Activated naive CD4-positive, alpha-beta T cell treated with anti-CD3 and anti-CD28 coated beads, Interleukin-2, amount 50 U/mL, for 72 hours (primary cell): ENCODE measurements at regions not wholly inside any gene's neighbourhood (a gene's known extent, or its start where the extent isn't known, plus 50 kb on each side); places are given as distances from the start of the nearest gene placed in this dataset.
A peak's percentile ranks its signal among the peaks of the same experiment; 100 is the strongest.
"Not testable (repeated sequence)": the region's sequence is repeated elsewhere in the genome, so short reads cannot be mapped to it uniquely, and the experiment has no call there.

ENCODE experiments used
- ATAC-seq, 2 donors: fragments of 150-1000 bp; cut with Tn5 transposase; 2 replicates each; pipeline ENCODE4 v1.10.0; 2021; ENCODE audit warnings: mild to moderate bottlenecking in 2 of 2, moderate library complexity in 2 of 2
- DNase-seq, 2 donors: peaks; one replicate each; pipeline ENCODE4 v3.0.0; 2021 to 2022; ENCODE audit warnings: low spot score in 2 of 2
- H3K27ac Mint-ChIP-seq, 2 donors: one replicate each; pipeline ENCODE4 v1.8.0; 2022; ENCODE audit warnings: mild to moderate bottlenecking in 2 of 2, mixed read lengths in 2 of 2
- H3K36me3 Mint-ChIP-seq, 2 donors: one replicate each; pipeline ENCODE4 v1.8.0; 2022; ENCODE audit warnings: mixed read lengths in 2 of 2
- H3K9me3 Mint-ChIP-seq, 2 donors: one replicate each; pipeline ENCODE4 v1.8.0; 2022; ENCODE audit warnings: mixed read lengths in 2 of 2

DNA sequence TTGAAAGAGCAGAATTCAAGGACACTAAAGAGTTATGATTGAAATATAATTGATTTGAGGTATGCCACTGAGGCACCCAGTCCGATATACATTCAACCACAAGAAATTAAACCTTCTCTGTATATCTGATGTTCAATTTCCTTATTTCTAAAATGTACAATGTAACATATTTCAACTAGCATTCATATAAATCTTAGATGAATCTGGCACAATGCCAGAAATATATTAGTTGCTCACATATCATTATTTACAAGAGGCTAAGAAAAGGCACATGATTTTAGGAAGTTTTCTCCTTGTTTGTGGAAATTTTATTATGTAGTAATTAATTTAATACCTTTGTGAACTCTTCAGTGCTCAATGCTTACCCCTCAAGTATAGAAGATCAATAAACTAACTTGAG lies 532.3 kb downstream of the KCNA4 start:
- H3K36me3 Mint-ChIP-seq = no peaks in the 10 kb centered on the region
- ATAC-seq (no peak), DNase-seq (no peak)
- no peak overlapping the region for H3K27ac Mint-ChIP-seq
- peaks cover 3 to 6% of the 10 kb centered on the region in 2 donors for H3K9me3 Mint-ChIP-seq

DNA sequence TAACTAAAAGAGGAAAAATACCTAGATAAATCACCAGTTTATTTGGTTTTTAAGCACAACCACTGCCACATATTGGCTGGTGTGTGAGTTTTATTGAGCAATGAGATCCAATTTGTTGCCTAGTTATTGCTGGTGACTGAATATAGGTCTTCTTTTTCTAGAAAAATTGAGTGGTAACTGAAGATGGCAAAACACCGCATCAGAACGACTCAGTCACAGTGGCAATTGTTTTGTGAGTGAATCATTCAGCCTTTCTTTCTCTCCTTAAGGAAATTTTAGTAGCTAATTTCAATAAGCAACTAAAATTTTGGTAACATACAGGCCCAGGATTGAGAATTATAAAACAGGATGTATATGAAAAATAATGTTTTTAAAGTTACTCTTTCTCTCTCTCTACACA lies 533.0 kb downstream of the KCNA4 start:
- Mint-ChIP-seq H3K9me3 (peaks cover 3 to 5% of the 10 kb centered on the region in 2 donors), H3K36me3 (no peaks in the 10 kb centered on the region), H3K27ac (no peak overlapping the region)
- DNase-seq (no peak), ATAC-seq (no peak)

DNA sequence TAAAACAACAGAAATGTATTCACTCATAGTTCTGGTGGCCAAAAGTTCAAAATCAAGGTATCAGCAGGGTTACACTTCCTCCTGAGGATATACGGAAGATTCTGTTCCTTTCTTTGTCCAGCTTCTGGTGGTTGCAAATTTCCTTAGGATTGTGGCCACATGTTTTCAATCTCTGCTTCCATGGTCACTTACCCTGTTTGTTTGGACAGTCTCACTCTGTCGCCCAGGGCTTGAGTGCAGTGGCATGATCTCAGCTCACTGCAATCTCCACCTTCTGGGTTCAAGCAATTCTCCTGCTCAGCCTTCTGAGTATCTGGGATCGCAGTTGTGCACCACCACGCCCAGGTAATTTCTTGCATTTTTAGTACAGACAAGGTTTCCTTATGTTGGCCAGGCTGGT lies 534.3 kb downstream of the KCNA4 start:
- H3K27ac Mint-ChIP-seq = no peak overlapping the region
- no peaks in the 10 kb centered on the region for H3K36me3 Mint-ChIP-seq
- H3K9me3 Mint-ChIP-seq = peaks cover 7 to 8% of the 10 kb centered on the region in 2 donors
- ATAC-seq (no peak), DNase-seq (no peak)

DNA sequence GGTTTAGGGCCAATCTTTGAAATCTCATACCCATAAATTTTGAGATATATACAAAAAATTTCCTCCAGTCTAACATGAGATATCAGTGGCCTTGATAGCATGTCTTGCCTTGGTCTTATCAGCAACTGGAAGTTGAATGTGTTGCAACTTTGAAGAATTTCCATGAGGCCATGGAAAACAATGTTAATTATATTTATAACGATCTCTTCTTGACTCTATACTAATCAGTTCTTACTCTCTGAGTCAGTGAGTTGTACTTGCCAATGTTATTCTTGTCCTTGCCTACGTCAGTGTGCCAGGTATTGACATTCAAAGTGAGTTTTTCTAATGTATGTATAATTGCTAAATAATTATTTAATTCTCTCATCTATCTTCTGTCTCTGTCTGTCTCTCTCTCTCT lies 535.1 kb downstream of the KCNA4 start:
- Mint-ChIP-seq H3K9me3 (peaks cover 7 to 12% of the 10 kb centered on the region in 2 donors), H3K36me3 (no peaks in the 10 kb centered on the region), H3K27ac (no peak overlapping the region)
- ATAC-seq = no peak
- DNase-seq = no peak

DNA sequence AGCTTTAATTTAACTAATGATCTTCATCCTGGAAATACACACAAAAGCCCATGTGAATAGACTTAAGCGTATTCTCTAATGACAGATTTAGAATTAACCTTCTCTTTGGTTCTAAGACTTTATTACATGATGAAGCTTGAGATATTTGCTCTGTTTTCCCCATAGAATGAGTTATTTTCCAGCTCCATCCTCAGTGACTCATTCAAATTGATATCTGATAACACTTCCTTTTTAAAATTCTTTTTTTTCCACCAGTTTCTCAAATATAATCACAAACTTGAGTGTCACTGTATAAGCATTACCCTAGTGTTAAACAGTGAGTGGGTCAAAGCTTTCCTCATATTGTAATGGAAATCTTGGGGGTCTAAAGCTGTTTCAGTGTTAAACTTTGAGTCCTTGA lies 535.8 kb downstream of the KCNA4 start:
- Mint-ChIP-seq H3K27ac (no peak overlapping the region), H3K9me3 (peaks cover 7 to 12% of the 10 kb centered on the region in 2 donors), H3K36me3 (no peaks in the 10 kb centered on the region)
- DNase-seq = no peak
- ATAC-seq = no peak

DNA sequence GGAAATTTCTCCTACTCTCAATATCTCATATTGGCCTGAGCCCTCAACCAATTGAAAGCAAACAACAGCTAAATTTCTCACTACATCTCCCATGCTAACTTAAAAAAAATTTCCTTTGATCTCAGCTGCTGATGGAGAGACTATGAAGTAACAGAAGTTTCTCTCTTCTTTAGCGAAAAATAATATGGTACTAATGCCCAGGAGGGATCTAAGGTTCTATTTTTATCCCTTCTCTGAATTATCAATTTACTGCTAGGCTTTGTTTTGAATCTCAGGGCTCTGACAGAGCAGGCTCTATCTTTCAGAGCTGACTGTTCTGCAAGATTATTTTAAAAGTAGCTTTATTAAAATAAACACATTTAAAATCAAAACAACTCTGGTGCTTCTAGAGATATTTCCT lies 558.6 kb downstream of the KCNA4 start:
- Mint-ChIP-seq H3K36me3 (no peaks in the 10 kb centered on the region), H3K27ac (no peak overlapping the region), H3K9me3 (peaks cover 19 to 20% of the 10 kb centered on the region in 2 donors)
- DNase-seq (no peak), ATAC-seq (no peak)

DNA sequence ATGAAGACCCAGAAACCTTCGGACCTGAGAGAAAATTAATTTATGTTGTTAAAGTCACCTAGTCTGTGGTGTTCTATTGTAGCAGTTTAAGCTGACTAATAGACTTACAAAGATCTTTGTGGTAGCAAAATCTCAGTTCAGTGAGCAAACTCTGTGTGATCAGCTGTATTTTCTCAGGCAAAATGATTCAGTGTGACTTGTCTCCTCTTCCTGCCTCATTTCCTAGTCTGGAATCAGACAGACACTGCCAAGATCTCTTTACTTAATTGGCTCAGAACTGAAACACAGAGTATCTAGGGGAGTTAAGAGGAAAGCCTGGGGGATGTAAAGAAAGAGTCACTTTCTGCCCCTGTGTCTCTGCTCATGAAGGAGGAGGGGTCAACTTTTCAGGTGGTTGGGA lies 564.7 kb downstream of the KCNA4 start:
- H3K27ac Mint-ChIP-seq = no peak overlapping the region
- H3K9me3 Mint-ChIP-seq = peaks cover 10 to 14% of the 10 kb centered on the region in 2 donors
- DNase-seq = no peak
- no peaks in the 10 kb centered on the region for H3K36me3 Mint-ChIP-seq
- no peak for ATAC-seq

DNA sequence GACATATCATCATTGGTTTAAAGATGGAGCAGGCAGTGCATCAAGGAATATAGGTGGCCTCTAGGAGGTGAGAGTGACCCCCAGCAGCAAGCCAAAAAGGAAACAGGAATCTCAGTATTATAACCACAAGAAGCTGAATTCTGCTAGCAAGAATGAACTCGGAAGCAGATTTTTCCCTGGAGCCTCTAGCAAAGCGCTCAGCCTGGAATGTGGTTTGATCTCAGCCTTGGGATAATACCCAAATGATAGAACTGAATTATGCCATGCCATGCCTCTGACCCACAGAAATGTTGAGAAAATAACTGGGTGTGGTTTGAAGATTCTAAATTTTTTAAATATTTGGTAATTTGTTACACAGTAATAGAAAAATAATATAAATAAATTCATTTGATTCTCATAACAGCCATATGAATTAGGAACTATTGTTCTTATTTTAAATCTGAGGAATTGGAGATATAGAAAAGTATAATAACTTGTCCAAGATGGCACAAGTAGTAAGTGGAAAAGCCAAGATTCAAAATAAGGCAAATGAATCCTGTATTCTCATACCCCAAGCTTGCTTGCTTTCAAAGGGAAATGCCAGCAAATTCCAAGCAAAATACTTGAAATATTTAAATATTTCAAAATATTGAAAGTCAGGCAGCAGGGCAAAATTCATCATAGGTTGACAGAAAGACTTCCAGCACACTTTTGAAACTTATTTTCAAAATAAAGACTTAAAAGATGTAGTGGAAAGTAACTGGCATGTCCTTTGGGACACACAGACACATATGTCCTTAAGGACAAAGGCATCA lies 567.4 kb downstream of the KCNA4 start:
- no peak overlapping the region for H3K27ac Mint-ChIP-seq
- no peaks in the 10 kb centered on the region for H3K36me3 Mint-ChIP-seq
- ATAC-seq (no peak), DNase-seq (no peak)
- peaks cover 7 to 15% of the 10 kb centered on the region in 2 donors for H3K9me3 Mint-ChIP-seq

DNA sequence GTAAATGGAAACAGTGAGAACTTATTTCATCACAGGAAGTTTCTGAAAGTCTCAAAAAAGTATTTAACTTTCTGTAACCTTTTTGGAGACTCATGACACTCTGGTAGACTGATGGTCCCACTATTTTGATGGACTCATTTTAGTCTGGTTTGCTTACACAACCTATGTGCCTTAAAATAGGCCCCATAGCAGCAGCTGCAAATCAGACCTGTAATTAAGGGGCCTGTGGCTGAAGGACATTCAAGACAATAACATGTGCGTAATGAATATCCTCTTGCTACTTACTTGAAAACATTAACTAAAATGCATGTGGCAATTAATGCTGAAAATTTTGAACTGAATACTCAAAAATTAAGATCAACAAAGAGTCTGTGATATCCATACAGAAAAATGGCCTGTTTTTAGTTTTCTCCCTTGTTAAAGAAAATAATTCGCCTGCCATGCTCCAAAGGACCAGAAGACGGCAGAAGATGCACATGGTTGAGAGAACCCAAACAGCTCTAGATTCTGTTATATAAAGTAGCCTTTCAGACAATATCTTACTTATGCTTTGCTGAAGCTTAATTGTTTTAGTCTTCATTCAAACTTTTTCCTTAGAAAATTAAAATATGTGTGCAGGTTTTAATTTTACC lies 568.5 kb downstream of the KCNA4 start:
- H3K9me3 Mint-ChIP-seq = peaks cover 17 to 21% of the 10 kb centered on the region in 2 donors
- H3K27ac Mint-ChIP-seq = no peak overlapping the region
- ATAC-seq = no peak
- no peaks in the 10 kb centered on the region for H3K36me3 Mint-ChIP-seq
- no peak for DNase-seq

DNA sequence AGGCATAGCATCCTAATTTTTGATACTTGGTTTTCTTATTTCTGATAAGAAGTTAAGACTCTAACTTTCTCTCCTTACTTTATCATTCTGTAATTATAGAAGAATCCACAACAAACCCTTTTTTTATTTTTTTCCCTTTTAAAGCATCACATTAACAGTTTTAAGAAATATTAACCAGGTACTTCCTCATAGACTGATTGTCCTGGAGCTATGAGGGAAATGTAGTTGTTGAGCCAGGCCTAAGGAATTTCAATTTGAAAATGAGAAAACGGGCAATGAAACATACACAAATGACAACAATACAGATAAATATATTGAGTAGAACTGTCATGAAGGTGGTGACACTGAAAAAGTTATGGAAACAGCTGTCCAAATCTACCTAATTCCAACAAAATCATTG lies 569.0 kb downstream of the KCNA4 start:
- Mint-ChIP-seq H3K9me3 (peaks cover 17 to 23% of the 10 kb centered on the region in 2 donors), H3K27ac (no peak overlapping the region), H3K36me3 (no peaks in the 10 kb centered on the region)
- no peak for DNase-seq
- no peak for ATAC-seq

DNA sequence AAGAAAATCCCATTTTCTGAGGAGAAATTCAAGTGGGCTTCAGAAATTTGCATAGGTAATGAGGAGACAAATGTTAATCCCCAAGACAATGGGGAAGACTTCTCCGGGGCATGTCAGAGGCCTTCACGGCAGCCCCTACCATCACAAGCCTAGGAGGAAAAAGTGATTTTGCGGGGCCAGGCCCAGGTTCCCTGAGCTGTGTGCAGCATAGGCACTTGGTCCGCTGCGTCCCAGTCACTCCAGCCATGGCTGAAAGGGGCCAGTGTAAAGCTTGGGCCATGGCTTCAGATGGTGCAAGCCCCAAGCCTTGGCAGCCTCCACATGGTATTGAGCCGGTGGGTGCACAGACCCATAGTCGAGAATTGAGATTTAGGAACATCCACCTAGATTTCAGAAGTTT lies 570.7 kb downstream of the KCNA4 start:
- Mint-ChIP-seq H3K27ac (no peak overlapping the region), H3K9me3 (peaks cover 21 to 24% of the 10 kb centered on the region in 2 donors)
- ATAC-seq = no peak

DNA sequence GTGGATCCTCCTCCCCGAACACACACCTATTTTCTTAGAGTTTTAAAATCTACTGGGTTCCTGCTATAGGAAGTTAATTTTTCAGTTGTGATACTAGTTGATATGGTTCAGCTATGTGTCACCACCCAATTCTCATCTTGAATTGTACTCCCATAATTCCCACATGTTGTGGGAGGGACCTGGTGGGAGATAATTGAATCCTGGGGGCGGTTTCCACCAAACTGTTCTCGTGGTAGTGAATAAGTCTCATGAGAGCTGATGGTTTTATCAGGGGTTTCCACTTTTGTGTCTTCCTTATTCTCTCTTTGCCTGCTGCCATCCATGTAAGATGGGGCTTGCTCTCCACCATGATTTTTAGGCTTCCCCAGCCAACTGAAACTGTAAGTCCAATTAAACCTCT lies 571.6 kb downstream of the KCNA4 start:
- ATAC-seq, H3K36me3 Mint-ChIP-seq, DNase-seq, H3K27ac Mint-ChIP-seq: not testable (repeated sequence)
- peaks cover 24 to 27% of the 10 kb centered on the region in 2 donors for H3K9me3 Mint-ChIP-seq

More for the DNA sequence above, 570.7 kb downstream of the KCNA4 start:
- no peak for DNase-seq
- no peaks in the 10 kb centered on the region for H3K36me3 Mint-ChIP-seq

DNA sequence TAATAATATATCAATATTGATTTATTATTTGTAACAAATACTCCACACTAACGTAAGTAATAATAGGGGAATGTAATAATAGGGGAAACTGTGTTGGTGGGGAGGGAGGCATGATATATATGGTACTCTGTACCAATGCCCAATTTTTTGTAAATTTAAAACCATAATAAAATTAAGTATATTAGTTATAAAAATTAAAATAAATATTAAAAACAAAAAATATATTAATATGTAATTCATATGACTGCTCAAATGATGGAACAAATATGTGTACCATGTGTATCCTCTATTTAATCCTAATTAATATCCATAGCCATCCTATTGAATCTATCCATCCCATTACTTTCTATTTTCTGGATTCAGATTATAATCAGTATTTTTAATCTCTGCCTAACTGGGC lies 578.0 kb downstream of the KCNA4 start:
- no peak for DNase-seq
- no peak overlapping the region for H3K27ac Mint-ChIP-seq
- no peaks in the 10 kb centered on the region for H3K36me3 Mint-ChIP-seq
- ATAC-seq = no peak
- peaks cover 21 to 22% of the 10 kb centered on the region in 2 donors for H3K9me3 Mint-ChIP-seq

DNA sequence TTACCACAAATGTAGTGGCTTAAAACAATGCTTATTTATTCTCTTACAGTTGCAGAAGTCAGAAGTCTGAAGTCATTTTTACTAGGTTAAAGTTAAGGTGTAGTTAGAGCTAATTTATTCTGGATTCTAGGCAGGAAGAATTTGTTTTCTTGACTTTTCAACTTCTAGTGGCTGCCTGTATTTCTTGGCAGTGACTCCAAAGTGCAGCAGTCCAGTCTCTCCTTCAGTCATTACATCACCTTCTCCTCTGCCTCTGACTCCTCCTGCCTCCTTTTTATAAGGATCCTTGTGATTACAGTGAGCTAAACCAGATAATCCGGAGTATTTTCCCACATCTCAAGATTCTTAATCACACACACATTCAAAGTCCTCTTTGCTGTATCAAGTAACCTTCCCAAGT lies 581.4 kb downstream of the KCNA4 start:
- no peak for ATAC-seq
- no peak for DNase-seq

DNA sequence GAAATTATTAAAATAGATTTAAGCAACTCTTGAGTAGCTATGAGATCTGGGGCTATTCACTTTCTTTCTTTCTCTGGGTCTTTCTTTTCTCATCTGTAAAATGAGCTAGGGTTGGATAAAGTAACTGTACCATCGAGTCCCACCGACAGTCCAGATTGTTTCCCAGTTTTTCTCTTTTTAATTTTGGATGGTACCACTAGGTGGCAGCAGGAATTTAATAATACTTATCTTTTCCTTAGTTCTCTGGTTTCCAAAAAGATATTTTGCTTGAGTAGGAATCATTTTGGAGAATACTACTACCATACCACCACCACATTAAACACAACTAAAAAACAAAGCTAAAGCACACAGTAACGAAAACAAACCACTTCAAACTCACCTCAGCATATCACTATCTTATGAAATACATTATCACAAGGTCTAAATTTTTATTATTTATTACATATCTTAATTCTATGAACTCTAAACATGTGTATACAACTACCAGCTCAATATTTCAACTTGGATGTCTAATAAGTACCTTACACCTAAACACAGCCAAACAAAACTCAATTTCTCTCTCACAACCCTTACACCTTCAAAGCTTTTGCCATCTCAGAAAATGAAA lies 584.0 kb downstream of the KCNA4 start:
- H3K27ac Mint-ChIP-seq = no peak overlapping the region
- DNase-seq (peak in 1 of 2 donors; percentile 2), ATAC-seq (no peak)
- H3K9me3 Mint-ChIP-seq = peaks cover 9 to 16% of the 10 kb centered on the region in 2 donors
- H3K36me3 Mint-ChIP-seq = no peaks in the 10 kb centered on the region

More for the DNA sequence above, 581.4 kb downstream of the KCNA4 start:
- Mint-ChIP-seq H3K9me3 (peaks cover 10 to 13% of the 10 kb centered on the region in 2 donors), H3K27ac (no peak overlapping the region), H3K36me3 (no peaks in the 10 kb centered on the region)

DNA sequence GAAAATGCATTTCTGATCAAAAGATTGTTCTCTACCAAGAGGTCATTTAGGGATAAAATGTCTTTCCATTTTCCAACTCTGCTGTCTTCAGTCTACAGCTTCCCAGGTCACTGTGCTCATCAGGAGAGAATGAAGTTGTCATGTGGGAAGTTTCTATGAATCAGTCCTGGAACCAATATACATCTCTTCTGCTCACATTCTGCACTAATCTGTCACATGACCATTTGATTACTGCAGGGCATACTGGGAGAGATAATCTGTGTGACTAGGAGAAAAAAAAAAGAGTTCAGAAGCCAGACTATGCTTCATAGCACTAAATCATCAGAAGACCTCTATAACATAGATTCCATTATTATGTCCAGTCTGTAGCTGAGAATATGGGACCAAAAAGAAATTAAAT lies 611.5 kb downstream of the KCNA4 start:
- no peak for ATAC-seq
- H3K27ac Mint-ChIP-seq = no peak overlapping the region
- no peak for DNase-seq
- no peaks in the 10 kb centered on the region for H3K36me3 Mint-ChIP-seq
- H3K9me3 Mint-ChIP-seq = peaks cover 6 to 9% of the 10 kb centered on the region in 2 donors

DNA sequence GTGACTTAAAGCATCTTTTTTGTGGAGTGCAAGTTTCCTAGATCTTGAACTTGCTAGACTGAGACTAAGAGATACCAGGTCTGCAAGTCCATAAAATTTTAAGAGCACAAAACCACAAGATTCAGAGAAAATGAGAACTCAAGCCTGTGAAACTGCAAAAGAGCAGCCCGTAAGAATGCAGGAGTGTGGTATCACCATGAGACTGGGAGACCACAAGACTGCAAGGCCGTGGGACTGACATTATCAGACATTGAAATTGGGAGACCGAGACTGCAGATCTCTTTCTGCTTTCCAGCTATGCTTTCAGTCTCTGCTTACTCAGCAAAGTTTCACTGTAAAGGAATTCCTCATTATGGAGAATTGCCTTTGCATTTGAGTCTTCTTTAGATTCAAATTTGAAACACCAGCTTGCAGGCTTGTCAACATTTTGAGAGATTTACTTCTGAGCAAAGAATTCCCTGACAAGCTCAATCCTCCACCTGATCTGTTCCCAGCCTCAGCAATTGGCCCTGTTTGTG lies 621.2 kb downstream of the KCNA4 start:
- Mint-ChIP-seq H3K27ac (no peak overlapping the region), H3K36me3 (peaks cover 0 to 5% of the 10 kb centered on the region in 2 donors), H3K9me3 (peaks cover 5 to 10% of the 10 kb centered on the region in 2 donors)
- DNase-seq (no peak), ATAC-seq (no peak)
